ENCODE measurements at regions not wholly inside any gene's neighbourhood (a gene's known extent, or its start where the extent isn't known, plus 50 kb on each side); places are given as distances from the start of the nearest gene placed in this dataset.

GRCh38 chr11:21909145-21909544 lies 283.7 kb upstream of the ANO5 start:
- Histone ChIP-seq H3K27ac (no peak overlapping the region), H3K4me3 (no peak overlapping the region), H3K4me1 (no peaks in the 10 kb centered on the region), H3K9me3 (no peaks in the 10 kb centered on the region), H3K27me3 (no peaks in the 10 kb centered on the region), H3K36me3 (replicated peaks in 1 of 2; ENCODE audit: insufficient read depth in 1 of 2, low read depth in 2 of 2) (no peaks in the 10 kb centered on the region)
- no peak for TF ChIP-seq POLR2A (IDR thresholded peaks at IDR 0.05)
- no peak for TF ChIP-seq CTCF (IDR thresholded peaks at IDR 0.05)
- intact Hi-C loops (cut with DNase I), result no loop called here
- no peak for DNase-seq
- 23 to 24% methylated on average over 2 of the region's 2 CpGs for WGBS, 2 donors
- peak; percentile 68 for ATAC-seq

- intact Hi-C loops (cut with DNase I), result no loop called here
- no peaks in the 10 kb centered on the region for H3K4me1 ChIP-seq
- no peak overlapping the region for H3K27ac ChIP-seq
- ATAC-seq (no peak), DNase-seq (no peak)
- peaks cover 0 to 6% (median 0%) of the 10 kb centered on the region in 3 donors for H3K9me3 ChIP-seq
- TF ChIP-seq POLR2A (IDR thresholded peaks at IDR 0.05) (no peak), CTCF (IDR thresholded peaks at IDR 0.05) (no peak)
- no peak overlapping the region for H3K4me3 ChIP-seq
- no peaks in the 10 kb centered on the region for H3K36me3 ChIP-seq (replicated peaks in 1 of 2; ENCODE audit: insufficient read depth in 1 of 2, low read depth in 2 of 2)
- WGBS, 2 donors, result 49 to 65% methylated on average over 2 of the region's 2 CpGs
- H3K27me3 ChIP-seq, result no peaks in the 10 kb centered on the region
These were observed 281.8 kb upstream of the ANO5 start for GRCh38 chr11:21911061-21911460.

GRCh38 chr11:21912285-21912684 lies 280.6 kb upstream of the ANO5 start:
- WGBS, 2 donors, result 65 to 90% methylated on average over 1 of the region's 1 CpG
- Histone ChIP-seq H3K27ac (no peak overlapping the region), H3K4me1 (no peaks in the 10 kb centered on the region), H3K9me3 (peaks cover 0 to 6% (median 0%) of the 10 kb centered on the region in 3 donors), H3K27me3 (no peaks in the 10 kb centered on the region), H3K36me3 (replicated peaks in 1 of 2; ENCODE audit: insufficient read depth in 1 of 2, low read depth in 2 of 2) (no peaks in the 10 kb centered on the region), H3K4me3 (no peak overlapping the region)
- intact Hi-C loops (cut with DNase I), result no loop called here
- TF ChIP-seq POLR2A (IDR thresholded peaks at IDR 0.05) (no peak), CTCF (IDR thresholded peaks at IDR 0.05) (no peak)
- no peak for ATAC-seq
- DNase-seq, result no peak

GRCh38 chr11:21921151-21921550 lies 271.7 kb upstream of the ANO5 start:
- WGBS, 2 donors, result 75 to 85% methylated on average over 1 of the region's 1 CpG
- TF ChIP-seq POLR2A (IDR thresholded peaks at IDR 0.05) (no peak), CTCF (IDR thresholded peaks at IDR 0.05) (no peak)
- Histone ChIP-seq H3K4me3 (no peak overlapping the region), H3K36me3 (replicated peaks in 1 of 2; ENCODE audit: insufficient read depth in 1 of 2, low read depth in 2 of 2) (no peaks in the 10 kb centered on the region), H3K4me1 (no peaks in the 10 kb centered on the region), H3K27ac (no peak overlapping the region), H3K27me3 (no peaks in the 10 kb centered on the region), H3K9me3 (no peaks in the 10 kb centered on the region)
- DNase-seq (no peak), ATAC-seq (no peak)
- intact Hi-C loops (cut with DNase I), result no loop called here

- WGBS, 2 donors, result 50 to 90% methylated on average over 1 of the region's 1 CpG
- no peak overlapping the region for H3K27ac ChIP-seq
- no peaks in the 10 kb centered on the region for H3K36me3 ChIP-seq (replicated peaks in 1 of 2; ENCODE audit: insufficient read depth in 1 of 2, low read depth in 2 of 2)
- ATAC-seq (no peak), DNase-seq (no peak)
- intact Hi-C loops (cut with DNase I), result no loop called here
- H3K4me3 ChIP-seq, result no peak overlapping the region
- TF ChIP-seq POLR2A (IDR thresholded peaks at IDR 0.05) (no peak), CTCF (IDR thresholded peaks at IDR 0.05) (no peak)
- no peaks in the 10 kb centered on the region for H3K4me1 ChIP-seq
- no peaks in the 10 kb centered on the region for H3K27me3 ChIP-seq
- no peaks in the 10 kb centered on the region for H3K9me3 ChIP-seq
These were observed 268.6 kb upstream of the ANO5 start for GRCh38 chr11:21924262-21924661.

Measured in body of pancreas (tissue), 4 donors.